ENCODE measurements at regions not wholly inside any gene's neighbourhood (a gene's known extent, or its start where the extent isn't known, plus 50 kb on each side); places are given as distances from the start of the nearest gene placed in this dataset.

DNA sequence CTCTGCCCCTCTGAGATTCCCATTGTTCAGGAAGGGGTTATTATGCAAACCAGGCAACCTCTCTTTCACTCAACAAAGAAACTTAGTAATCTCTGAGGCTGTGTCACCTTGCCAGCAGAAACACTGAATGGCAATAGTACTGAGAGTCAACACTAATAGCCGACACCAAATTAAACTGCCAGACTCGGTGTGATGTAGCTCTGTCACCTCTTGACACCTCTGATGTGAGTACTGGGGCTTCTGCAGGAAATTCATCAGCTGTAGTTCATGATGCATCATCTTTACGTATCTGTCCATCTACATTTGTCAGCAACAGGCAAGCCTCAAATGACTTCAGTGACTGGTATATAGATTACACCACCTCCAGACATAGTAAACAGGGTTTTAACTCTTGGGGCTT, 65.0 kb upstream of the ONECUT1 start:
- Mint-ChIP-seq H3K4me3 (no peak overlapping the region), H3K36me3 (ENCODE audit: low read depth) (no peaks in the 10 kb centered on the region), H3K27me3 (ENCODE audit: insufficient read depth) (no peaks in the 10 kb centered on the region; the same call in none of the 2 replicates), H3K4me1 (ENCODE audit: low read depth) (no peaks in the 10 kb centered on the region), H3K9me3 (peaks cover 5% of the 10 kb centered on the region; the same call in 1 of the 2 replicates), H3K27ac (no peak overlapping the region)
- TF ChIP-seq, protein P1, sequence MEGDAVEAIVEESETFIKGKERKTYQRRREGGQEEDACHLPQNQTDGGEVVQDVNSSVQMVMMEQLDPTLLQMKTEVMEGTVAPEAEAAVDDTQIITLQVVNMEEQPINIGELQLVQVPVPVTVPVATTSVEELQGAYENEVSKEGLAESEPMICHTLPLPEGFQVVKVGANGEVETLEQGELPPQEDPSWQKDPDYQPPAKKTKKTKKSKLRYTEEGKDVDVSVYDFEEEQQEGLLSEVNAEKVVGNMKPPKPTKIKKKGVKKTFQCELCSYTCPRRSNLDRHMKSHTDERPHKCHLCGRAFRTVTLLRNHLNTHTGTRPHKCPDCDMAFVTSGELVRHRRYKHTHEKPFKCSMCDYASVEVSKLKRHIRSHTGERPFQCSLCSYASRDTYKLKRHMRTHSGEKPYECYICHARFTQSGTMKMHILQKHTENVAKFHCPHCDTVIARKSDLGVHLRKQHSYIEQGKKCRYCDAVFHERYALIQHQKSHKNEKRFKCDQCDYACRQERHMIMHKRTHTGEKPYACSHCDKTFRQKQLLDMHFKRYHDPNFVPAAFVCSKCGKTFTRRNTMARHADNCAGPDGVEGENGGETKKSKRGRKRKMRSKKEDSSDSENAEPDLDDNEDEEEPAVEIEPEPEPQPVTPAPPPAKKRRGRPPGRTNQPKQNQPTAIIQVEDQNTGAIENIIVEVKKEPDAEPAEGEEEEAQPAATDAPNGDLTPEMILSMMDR (IDR thresholded peaks at IDR 0.05), result no peak
- DNase-seq, result no peak

DNA sequence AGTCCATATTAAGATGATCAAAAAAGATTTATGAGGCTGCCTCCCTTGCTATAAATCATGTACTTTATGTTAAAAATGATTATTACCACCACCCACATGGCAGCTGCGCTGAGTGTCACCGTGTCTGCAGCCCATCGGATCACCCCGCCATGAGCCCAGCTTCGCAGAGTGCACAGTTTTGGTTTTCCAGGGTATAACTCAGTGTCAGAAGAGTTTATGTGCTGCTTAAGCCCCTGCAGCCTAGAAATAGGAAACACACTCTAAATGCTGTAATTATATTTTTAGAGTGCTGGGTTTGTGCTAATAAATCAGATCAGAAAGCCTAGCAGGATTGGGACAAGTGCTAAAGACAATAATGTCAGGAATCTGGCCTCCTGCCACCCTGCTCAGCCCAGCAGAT, 54.7 kb upstream of the ONECUT1 start:
- H3K27ac Mint-ChIP-seq, result no peak overlapping the region
- H3K4me3 Mint-ChIP-seq, result no peak overlapping the region
- peaks cover 6% of the 10 kb centered on the region for H3K36me3 Mint-ChIP-seq (ENCODE audit: low read depth)
- no peaks in the 10 kb centered on the region for H3K27me3 Mint-ChIP-seq (ENCODE audit: insufficient read depth)
- H3K4me1 Mint-ChIP-seq (ENCODE audit: low read depth), result no peaks in the 10 kb centered on the region
- H3K9me3 Mint-ChIP-seq, result peaks cover 31% of the 10 kb centered on the region
- TF ChIP-seq, protein P1 (IDR thresholded peaks at IDR 0.05), result no peak
- no peak for DNase-seq
